Inferior parietal cortex (tissue), 1 donor: ENCODE measurements at regions not wholly inside any gene's neighbourhood (a gene's known extent, or its start where the extent isn't known, plus 50 kb on each side); places are given as distances from the start of the nearest gene placed in this dataset.
"Not testable (repeated sequence)": the region's sequence is repeated elsewhere in the genome, so short reads cannot be mapped to it uniquely, and the experiment has no call there.

ENCODE experiments used
- DNase-seq: peaks from one replicate; pipeline ENCODE4 v3.0.0-alpha.2; 2016; ENCODE audit errors: extremely low spot score

DNA sequence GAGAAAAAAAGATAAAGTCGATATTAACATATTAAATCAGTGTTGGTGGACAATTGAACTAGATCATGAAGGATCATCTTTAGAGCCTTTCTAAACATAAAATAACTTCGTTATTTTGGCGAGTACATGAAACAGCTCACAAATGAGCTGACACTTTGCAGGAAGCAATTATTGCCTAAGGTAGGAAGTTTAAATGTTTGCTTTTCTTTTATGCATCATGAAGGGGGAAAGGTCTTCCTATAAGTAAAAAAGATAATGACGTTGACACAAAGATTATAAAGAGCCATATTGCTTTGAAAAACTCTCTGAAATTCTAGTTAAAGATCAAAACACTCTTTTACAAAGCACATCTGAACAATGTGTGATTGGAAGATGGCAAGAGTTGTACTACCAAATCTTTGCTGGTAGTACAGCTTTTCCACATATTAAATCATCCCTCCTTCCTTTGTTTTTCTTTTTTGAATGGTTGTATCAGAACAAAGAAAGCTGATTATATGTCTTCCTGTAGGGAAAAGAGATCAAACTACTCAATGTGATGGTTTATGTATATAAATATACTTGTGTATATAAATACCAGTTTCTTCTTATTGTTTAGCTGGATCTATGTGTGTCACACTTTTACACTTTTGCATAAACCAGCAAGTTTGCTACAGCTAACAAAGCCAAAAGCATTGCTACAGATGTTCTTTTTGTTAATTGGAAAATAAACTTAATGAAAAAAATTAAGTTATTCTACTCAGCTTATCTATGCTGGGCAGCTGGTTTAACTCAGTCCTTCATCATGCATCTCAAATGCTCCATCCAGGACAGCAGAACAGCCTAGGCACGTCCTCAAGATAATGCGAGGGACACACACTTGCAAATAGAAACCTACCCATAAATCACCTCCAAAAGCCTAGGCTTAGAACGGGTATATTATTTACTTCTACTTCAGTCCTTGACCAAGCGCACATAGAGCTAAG lies 850.8 kb upstream of the ROBO1 start:
- DNase-seq, result no peak

DNA sequence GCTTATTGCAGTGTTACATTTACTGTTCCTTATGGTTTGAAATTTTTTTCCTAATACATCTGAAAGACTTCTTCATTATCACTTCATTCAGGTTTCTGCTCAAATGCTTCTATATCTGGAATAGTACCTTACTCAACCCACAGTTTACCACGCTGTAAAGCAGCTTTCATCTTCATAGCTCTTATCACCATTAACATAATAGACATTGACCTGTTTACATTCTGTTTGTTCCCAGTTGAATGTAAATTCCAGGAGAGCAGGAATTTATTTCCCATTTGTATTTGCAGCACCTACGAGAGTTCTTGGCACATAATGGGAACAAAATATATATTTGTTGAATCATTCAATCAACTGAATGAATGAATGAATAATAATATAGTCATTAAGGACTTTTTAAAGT lies 844.6 kb upstream of the ROBO1 start:
- DNase-seq, result no peak

DNA sequence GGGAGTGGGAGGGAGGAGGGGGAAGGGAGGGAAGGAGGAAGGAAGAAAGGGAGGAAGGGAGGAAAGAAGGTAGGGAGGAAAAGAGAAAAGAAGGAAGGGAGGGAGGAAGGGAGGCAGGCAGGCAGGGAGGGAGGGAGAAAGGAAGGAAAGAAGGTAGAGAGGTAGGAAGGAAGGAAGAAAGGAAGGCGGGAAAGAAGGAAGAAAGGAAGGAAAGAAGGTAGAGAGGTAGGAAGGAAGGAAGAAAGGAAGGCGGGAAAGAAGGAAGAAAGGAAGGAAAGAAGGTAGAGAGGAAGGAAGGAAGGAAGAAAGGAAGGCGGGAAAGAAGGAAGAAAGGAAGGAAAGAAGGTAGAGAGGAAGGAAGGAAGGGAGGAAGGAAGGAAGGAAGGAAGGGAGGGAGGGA lies 840.3 kb upstream of the ROBO1 start:
- DNase-seq, result not testable (repeated sequence)

DNA sequence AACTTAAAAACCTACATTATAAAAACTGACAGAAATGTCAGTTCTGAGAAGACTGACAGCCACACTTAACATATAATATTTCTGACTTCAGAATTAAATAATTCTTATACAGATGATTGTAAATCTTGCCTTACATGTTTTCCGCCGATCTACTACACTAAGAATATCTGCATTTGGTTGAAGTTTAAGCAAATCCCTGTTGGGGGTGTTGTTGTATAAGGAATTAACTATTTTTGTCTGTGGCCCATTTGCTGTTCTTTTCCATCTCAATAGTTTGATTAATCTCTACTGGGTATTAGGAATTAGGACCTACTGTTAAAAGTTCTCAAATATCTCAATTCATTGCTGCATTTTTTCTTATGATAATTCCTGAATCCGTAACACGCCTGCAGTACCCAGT lies 838.3 kb upstream of the ROBO1 start:
- no peak for DNase-seq

DNA sequence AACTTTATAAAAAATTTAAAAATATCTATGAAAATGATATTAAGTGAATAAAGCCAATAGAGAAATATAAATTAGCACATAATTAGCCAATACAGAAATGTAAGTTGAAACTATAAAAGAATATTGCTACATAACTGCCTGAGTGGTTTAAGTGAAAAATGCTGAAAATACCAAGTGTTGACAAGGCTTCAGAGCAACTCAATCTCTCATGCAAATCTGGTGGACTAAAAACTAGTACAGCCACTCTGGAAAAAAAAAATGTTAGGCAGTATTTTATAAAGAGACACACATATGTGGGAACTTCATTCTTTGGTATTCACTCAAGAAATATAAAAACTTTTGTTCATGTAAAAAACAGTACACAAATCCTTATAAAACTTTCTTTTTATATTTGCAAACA lies 833.7 kb upstream of the ROBO1 start:
- DNase-seq, result no peak

DNA sequence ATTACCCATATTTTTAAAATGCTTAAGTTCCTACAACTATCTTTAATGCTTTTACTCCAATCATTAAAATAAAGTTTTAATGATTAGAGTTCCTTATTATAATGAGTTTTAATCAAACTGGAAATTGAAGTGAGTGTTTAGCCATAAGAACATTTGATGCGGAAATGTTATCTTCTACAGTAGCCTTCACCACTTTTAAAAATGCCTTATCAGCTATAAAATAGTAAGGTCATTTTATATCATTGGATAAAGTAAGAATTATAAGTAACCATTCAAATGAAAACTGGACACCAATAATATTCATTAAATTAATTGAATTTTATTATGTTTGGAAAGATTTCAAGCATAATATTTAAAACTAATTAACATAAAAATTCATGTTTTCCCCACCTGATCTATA lies 825.0 kb upstream of the ROBO1 start:
- DNase-seq, result no peak

DNA sequence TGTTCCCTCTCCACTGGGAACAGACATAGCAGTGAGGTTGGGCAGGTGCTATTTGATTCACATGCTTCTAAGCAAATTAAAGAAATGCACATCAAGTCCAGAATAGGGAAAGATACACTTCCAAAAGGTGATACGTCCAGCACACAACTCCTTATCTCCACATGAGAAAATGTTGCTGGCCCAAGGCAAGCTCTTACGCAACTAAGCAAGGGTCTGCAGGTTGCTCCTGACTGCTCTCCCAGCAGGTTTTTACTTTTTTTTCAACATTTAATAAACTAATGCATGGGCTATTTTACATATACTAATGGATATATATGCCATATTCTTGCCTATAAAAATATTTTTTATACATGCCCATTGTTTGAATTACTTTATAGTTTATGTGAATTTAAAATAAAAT lies 818.5 kb upstream of the ROBO1 start:
- DNase-seq, result no peak

DNA sequence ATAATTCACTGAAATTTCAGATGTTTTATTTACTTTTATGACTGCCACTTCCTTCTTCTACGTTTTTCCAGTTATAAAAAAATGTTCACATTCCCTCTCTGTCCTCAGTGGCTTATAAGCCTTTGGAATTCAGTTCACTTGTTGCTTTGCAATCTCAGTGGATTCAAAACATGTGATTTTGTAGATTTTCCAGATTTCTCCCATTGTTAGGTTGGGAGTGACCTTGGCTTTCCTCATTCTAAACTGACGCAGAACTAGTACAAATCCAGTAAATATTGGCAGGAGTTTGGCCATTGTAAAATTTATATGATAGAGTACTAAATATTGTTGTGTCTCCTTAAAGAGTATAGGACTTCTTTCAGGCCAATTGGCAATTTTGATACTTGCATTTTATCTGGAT lies 812.3 kb upstream of the ROBO1 start:
- DNase-seq, result no peak

DNA sequence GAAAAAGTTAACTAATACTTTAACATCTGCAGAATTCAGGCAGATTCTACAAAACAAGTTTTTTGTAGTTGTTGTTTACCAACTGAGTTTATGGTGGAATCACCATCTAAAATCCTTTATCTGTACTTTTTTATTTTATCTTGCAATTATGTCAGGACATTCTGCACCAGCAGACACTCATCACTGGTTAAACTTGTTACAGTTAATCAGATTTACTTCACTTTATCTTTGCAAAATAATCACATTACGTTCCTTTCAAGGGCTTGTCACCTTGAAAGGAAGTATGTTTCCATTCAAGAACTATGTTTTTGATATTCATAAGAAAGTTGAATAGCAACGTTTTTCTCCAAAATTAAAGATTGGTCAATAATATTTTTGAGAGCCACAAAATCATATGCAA lies 796.6 kb upstream of the ROBO1 start:
- DNase-seq, result no peak

DNA sequence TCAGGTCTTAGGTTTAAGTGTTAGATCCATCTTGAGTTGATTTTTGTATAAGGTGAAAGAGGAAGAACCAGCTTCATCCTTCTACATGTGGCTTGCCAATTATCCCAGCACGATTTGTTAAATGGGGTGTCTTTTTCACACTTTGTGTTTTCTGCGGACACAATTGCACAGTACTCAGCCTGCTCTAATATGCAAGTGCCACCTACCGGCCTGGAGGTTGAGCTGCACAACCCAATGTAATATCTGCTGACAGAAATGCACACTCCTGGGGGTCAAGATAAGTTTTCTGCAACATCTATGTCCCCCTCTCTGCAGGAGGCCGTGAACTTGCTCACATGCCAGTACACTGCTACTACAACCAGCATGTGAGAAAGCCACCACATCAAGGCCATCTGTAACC lies 791.9 kb upstream of the ROBO1 start:
- DNase-seq, result no peak

DNA sequence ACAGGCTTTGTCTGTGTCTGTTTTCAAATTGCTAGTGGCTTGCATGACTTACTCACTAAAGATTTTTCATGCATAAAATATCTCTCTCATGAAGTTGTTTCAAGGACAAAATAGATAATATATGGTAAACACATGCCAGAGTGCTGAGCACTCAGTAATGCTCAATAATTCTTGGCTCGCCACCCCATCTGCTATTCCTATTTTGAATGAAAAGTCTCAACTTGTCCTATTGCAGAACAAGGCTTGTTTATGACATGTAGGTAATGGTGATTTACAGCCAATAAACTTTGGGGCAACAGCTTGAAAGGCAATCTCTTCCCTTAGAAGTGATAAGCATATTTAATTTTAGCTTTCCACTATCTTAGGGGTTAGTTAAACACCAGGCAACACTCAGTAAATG lies 789.0 kb upstream of the ROBO1 start:
- no peak for DNase-seq

DNA sequence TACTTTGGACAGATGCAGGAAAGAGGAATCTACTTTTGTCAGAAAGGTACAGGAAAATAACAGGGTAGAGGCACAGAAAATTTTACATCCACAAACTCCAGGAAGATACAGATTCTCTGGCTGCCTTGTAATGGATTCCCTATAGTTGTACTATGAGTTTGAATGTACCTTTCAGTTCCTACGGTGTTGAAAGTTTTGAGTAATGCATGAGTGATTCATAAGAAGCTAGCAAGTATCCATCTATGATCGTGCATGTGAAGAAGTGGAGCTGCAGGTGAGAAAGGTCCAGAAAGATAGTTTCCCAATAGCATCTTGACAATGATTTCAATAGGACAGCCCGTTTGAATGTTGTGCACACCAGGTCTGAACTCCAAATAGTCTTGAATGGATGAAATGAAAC lies 786.5 kb upstream of the ROBO1 start:
- DNase-seq, result no peak

DNA sequence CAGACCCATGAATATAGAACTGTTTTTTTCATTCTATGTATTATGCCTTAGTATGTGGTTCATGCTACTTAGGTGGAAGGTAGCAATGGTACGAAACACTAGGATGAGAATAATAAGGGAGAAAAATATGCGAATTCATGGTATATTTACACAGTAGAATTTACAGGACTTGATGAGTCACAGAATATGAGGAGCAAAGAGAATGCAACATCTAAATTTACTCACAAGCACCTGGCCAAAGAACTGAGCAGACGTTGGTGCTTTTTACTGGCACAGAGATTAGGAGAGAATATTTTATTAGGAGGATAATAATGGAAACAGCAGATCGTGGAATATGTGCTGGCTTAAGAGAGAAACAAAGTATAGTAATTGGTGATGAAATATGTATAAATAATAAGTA lies 785.4 kb upstream of the ROBO1 start:
- no peak for DNase-seq

DNA sequence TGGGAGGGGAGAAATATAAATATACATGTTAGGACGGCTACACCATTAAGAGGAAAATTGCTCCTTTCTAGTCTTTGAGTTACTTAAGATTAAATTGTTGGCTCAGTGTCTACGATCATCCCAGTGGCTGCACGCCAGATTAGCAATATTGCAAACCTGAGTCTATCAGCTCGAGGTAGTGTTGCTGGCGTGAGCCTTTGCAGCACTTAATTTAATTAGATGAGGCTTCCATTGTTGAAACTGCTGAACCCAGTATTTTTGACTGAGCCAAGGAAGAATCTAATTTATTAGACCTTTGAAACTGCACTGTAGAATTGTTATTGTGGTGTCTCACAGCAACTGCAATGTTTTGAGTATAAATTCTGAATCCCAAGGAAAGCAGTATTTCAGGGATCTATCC lies 782.4 kb upstream of the ROBO1 start:
- no peak for DNase-seq

DNA sequence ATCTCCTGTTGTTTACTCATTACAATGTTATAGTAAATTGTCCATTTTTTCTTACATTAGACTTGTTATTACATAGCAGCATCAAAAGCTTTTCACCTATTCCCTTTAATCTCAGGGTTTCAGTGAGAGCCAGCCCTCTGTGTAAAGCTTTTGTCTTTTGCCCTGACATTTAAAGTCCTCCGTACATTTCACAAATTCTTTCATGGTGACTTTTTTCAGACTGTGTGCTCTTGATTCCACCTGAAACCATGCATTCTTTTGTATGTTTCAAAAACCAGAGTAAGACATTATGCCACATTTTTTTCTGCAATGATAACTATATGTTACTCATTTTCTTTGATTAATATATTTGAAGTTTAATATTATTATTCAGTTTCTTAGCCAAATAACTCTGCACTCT lies 781.4 kb upstream of the ROBO1 start:
- no peak for DNase-seq

DNA sequence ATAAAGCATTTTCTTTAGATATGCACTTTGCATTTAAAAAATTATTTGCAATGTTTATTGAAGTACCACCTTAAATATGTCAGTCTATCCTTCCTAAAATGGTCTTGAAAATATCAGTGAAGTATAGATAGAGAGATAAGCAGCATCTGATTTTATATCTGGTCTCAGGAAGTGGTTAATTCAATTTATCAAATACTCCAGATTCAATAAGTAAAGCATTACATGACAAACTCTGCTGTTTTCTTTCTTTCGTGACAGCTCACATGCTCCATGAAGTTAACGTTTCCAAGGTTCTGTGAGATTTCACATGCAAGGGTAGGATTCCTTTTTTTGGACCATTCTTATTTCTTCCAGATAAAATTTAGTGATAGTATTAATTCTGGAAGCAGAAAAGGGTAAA lies 775.4 kb upstream of the ROBO1 start:
- no peak for DNase-seq

DNA sequence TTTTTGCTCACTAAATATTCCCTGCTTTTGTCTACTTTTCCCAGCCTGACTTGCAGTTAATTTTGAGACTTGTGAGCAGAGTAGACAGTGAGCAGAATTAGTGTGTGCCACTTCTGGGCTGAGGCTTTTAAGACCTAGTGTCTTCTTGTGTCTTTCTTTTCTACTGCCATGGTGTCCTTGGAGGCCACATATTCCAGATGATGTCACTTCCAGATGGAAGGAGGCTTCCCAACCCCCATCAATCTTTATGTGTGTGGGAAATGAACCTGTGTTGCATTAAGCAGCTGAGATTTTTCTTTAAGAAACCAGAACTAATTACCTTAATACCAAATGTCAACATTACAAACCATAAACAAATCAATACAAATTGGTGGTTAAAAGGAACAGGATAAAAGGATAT lies 774.7 kb upstream of the ROBO1 start:
- DNase-seq, result no peak

DNA sequence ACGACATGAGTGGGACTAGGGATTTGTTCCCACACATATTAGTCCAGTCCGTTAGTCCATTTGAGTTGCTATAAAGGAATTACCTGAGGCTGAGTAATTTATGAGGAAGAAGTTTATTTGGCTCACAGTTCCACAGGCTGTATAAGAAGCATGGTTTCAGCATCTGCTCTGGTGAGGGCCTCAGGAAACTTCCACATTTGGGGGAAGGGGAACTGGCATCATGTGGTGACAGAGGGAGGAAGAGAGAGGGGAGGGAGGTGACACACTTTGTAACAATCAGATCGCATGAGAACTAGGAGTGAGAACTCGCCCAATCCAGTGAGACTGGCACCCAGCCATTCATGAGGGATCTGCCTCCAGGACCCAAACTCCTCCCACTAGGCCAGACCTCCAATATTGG lies 769.9 kb upstream of the ROBO1 start:
- DNase-seq, result no peak

DNA sequence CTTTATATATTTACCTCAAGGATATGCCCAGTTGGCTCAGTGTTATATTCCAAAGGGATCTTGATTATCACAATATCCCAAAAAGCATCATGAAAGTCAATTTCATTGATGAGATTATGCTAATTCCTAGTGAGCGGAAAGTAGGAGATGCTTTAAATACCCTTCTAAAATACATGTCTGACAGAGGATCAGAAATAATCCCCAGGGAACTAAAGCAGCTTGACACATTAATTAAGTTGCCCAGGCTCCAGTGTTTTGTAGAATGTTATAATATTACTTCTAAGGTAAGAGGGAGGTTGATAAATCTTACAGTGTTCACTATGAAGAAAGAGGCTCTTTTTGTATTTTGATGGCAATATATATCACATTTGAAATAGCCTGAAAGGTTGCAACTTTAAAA lies 767.5 kb upstream of the ROBO1 start:
- DNase-seq, result no peak

DNA sequence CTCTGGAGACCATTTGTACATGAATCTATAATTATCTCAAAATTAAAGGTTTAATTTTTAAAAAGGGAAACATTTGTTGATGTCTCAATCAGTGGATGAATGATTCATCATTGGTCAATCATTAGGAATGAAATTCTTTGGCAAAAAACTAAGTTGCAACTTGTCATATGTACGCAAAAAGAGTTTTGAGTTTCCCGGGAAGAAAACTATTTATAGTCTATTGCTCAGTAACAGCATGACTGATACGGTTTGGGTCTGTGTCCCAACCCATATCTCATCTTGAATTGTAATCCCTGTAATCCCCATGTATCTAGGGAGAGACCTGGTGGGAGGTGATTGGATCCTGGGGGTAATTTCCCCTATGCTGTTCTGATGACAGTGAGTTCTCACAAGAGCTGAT lies 765.8 kb upstream of the ROBO1 start:
- no peak for DNase-seq

DNA sequence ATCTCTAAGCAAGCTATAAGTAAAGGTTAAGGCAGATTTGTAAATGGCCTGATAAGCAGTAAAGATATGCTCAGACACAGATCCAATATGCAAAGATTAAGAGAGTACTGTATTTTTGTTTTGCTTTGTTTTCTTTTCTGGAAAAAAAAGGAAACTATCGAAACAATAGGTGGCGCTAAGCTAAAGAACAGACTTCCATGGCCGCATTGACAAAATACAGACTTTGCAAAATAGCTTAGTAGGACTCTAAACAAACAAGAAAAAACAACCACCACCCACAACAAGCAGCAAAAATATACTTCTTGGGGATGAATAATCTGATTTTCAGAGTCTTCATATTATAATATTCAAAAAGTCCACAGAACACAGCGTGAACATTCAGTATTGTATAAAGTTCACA lies 758.4 kb upstream of the ROBO1 start:
- no peak for DNase-seq

DNA sequence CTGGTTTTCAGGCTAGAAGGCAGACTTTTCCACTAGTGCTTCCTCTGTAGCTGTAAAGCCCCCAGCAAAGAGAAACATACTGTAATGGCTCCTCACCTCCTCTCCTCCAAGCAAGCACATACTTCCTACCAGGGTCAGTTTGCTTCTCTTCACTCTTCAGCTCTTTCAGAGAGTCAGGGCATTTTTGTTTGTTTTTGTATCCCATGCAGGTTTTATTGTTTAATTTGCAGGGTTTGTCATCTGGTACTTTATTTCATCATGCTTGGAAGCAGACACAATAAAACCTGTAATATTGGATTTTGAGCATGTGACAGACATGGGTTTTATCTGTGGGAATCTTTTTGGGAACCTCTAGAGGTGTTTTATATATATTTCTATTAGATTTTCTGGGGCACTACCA lies 753.3 kb upstream of the ROBO1 start:
- no peak for DNase-seq

DNA sequence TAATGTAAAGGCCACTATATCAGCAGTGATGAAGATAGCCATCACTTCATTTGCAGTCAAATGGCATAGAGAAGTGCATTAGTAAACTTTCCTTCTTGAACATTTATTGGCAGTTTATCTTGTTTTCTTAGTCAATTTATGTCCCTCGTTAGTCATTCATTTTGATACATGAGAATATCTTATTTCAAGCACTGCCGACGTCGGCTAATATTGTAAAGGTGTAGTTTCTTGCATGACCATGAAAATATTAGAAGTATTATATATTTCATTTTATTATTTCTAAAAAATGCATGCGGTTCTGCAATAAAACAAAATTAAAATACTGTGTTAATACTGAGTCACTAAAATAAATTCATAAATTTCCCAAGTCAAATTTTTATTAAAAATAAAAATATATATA lies 751.6 kb upstream of the ROBO1 start:
- no peak for DNase-seq

DNA sequence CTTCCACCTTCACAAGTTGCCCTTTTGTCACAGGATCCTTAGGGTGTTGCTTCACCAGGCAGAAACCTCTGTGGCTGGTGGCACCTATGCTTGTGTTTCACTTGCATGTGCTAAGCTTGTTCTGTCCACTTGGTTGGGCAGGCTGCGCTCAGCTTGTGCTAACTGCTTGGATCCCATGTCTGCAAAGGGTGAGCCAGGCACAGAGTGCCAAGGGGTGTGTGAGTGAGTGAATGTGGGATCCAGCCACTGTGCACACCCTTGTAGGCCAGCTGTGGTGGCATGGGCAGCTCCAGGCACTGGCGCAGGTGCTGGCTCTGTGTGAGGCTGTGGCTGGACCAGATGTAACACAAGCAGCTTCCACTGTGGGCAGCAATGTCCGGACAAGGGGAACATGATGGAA lies 728.7 kb upstream of the ROBO1 start:
- DNase-seq, result no peak
